Lower leg skin (tissue), 4 donors: ENCODE measurements at regions not wholly inside any gene's neighbourhood (a gene's known extent, or its start where the extent isn't known, plus 50 kb on each side); places are given as distances from the start of the nearest gene placed in this dataset.

ENCODE experiments used
- DNase-seq, 2 donors: peaks; one replicate each; pipeline ENCODE4 v3.0.0-alpha.2; 2019; ENCODE audit warnings: low spot score in 2 of 2
- H3K4me3 ChIP-seq: fragments of 200-600 bp; sonication (generic); 2 replicates; pipeline ENCODE4 v1.5.1; 2017; ENCODE audit warnings: mild to moderate bottlenecking, low read depth; ENCODE audit not compliant: poor library complexity, severe bottlenecking
- POLR2A ChIP-seq, 2 donors: fragments of 450-650 bp; IDR thresholded peaks; one replicate each; pipeline ENCODE4 v1.6.1; 2016 to 2017; ENCODE audit warnings: antibody characterized with exemption in 2 of 2, mild to moderate bottlenecking in 1 of 2, moderate library complexity in 1 of 2
- WGBS, 2 donors: methylation state at CpG; one replicate each; pipeline ENCODE4 v1.1.5; 2018; 5-methylcytosine and 5-hydroxymethylcytosine counted together
- intact Hi-C: fragments of 100-400 bp; cut with DNase I; formaldehyde crosslinking; loops from one replicate; pipeline ENCODE4 v1.15.0; 2023; ENCODE audit warnings: low total_unique reads
- TF ChIP-seq, protein P1 (sequence below), 3 donors: fragments of 450-650 bp; IDR thresholded peaks; one replicate each; pipeline ENCODE4 v1.5.1; 2016; ENCODE audit warnings: antibody characterized with exemption in 3 of 3, mild to moderate bottlenecking in 3 of 3, moderate library complexity in 2 of 3

DNA sequence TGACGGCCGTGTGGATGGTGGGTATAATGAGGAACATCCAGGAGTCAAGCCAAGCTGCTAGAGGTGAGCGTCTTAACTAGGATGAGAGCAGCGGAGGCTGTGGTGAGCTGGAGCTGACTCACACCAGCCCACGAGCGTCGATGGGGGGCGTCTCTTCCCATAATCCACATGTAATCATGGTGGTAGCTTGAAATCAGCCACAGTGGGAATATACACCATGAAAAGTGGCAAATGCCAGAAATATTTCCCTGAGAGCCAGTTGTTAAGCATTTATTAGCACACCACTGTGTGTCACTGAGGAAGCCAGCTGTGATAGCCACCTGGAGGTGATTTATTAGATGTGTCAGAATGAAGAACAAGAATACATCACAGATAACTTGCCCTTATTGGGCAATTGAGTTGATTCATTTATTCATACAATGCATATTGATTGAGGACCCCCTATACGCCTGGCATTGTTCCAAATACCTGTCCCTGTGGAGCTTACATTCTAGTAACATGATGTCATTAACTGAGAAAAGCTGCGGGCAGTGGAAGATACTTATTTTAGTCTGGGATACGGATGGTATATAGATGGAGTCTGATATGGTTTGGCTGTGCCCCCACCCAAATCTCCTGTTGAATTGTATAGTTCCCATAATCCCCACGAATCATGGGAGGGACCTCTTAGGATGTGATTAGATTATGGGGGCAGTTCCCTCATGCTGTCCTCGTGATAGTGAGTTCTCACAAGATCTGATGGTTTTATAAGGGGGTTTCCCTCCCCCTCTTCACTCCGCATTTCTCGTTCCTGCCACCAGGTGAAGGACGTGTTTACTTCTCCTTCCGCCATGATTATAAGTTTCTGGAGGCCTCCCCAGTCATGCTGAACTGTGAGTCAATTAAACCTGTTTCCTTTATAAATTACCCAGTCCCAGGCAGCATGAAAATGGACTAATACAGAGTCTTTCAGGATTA is 473.4 kb downstream of the METTL15 start:
- 73 to 78% methylated on average over 17 of the region's 17 CpGs for WGBS, 2 donors
- H3K4me3 ChIP-seq = no peak overlapping the region
- no peak for DNase-seq
- intact Hi-C loops = no loop called here
- TF ChIP-seq, protein P1, sequence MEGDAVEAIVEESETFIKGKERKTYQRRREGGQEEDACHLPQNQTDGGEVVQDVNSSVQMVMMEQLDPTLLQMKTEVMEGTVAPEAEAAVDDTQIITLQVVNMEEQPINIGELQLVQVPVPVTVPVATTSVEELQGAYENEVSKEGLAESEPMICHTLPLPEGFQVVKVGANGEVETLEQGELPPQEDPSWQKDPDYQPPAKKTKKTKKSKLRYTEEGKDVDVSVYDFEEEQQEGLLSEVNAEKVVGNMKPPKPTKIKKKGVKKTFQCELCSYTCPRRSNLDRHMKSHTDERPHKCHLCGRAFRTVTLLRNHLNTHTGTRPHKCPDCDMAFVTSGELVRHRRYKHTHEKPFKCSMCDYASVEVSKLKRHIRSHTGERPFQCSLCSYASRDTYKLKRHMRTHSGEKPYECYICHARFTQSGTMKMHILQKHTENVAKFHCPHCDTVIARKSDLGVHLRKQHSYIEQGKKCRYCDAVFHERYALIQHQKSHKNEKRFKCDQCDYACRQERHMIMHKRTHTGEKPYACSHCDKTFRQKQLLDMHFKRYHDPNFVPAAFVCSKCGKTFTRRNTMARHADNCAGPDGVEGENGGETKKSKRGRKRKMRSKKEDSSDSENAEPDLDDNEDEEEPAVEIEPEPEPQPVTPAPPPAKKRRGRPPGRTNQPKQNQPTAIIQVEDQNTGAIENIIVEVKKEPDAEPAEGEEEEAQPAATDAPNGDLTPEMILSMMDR (IDR thresholded peaks at IDR 0.05) = no peak
- no peak for TF ChIP-seq POLR2A (IDR thresholded peaks at IDR 0.05)

DNA sequence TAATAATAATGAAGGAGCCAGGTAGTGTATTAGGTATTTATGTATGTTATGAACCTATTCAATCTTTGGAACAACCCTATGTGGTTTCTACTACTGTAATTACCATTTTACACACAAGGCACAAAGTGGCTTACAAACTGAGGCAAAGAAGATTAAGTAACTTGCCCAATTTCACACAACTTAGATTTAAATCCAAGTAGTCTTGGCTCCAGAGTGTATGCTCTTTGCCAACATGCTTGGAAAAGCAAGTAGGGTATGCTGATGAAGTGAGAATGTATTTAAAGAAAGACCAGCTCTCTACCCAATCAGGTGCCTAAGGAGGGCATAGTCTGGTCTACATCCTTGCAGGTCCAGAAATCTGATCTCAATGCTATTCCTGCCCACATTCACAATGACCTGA is 463.2 kb downstream of the METTL15 start:
- H3K4me3 ChIP-seq = no peak overlapping the region
- intact Hi-C loops = no loop called here
- DNase-seq = no peak
- no peak for TF ChIP-seq POLR2A (IDR thresholded peaks at IDR 0.05)
- TF ChIP-seq, protein P1 (IDR thresholded peaks at IDR 0.05) = no peak

DNA sequence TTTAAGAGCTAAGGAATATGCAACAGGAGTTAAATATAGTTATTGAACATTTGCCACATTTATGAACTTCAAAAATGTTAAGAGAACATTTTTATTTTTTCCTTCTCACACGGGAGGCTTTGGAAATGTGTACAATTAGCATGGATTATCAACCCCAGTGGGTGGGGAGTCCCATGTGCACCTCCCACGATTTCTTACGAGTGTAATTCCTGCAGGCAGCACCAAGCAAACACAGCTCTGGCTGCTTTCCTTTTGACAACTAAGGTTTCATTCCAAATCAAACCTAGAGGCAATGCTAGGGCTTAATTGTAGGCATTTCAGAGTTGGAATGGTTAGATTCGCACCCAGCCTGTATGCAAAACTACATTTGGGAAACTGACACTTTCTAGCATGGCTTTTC is 460.9 kb downstream of the METTL15 start:
- no peak overlapping the region for H3K4me3 ChIP-seq
- 38 to 40% methylated on average over 4 of the region's 4 CpGs for WGBS, 2 donors
- no peak for DNase-seq
- intact Hi-C loops = no loop called here
- no peak for TF ChIP-seq POLR2A (IDR thresholded peaks at IDR 0.05)
- TF ChIP-seq, protein P1 (IDR thresholded peaks at IDR 0.05) = no peak

DNA sequence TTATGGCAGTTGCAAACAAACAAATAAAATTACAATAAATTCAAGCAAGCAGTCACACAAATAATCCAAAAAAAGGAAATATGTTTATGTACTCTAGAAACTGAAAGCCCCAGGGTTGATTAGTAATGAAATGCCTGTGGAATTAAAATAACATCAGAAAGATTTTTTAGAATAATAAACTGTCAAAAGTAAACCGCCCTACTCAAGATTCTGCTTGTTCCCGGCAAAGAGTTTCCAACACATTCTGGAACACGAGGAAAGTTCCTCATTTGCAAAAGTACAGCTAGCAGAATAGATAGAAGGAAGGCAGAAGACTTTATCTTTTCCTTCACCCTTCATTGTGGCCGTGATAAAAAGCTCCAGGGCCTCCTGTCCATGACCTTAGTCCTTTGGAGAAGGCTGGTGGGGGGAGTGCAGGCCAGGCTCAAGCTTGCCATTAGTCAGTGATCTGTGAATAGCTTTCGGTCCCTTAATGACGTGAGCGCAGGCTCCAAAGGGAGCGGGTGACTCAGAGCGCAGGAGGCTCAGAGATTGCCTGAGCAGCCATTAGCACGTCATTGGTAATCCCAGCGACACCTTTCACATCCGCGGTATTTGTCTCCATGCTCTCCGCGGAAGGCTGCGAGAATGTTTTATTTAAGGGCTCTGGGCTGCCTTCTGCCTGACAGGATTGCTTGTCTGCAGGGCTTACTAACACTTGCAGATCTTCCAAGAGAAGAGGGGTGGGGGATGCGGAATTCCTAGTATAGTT is 458.3 kb downstream of the METTL15 start:
- intact Hi-C loops = no loop called here
- H3K4me3 ChIP-seq = no peak overlapping the region
- TF ChIP-seq POLR2A (IDR thresholded peaks at IDR 0.05) = no peak
- TF ChIP-seq, protein P1 (IDR thresholded peaks at IDR 0.05) = no peak
- peak; percentile 43 to 84 for DNase-seq
- 5 to 9% methylated on average over 17 of the region's 17 CpGs for WGBS, 2 donors

DNA sequence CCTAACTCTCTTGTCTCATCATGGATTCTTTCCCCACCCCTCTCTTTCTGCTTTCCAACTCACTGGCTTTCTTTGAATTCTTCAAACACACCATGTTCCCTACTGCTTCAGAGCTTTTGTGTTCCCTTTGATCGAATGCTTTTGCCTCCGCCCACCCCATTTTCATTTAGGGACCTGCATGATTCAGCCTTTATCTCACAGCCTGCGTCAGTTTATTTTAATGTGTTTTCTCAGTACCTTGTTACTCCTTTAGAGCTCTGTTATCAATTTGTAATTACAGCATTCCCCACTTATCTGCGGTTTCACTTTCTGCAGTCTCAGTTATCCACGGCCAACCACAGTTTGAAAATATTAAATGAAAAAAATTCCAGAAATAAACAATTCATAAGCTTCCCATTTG is 451.3 kb downstream of the METTL15 start:
- DNase-seq = no peak
- intact Hi-C loops = no loop called here
- 43 to 51% methylated on average over 5 of the region's 5 CpGs for WGBS, 2 donors
- H3K4me3 ChIP-seq = no peak overlapping the region
- TF ChIP-seq, protein P1 (IDR thresholded peaks at IDR 0.05) = no peak
- TF ChIP-seq POLR2A (IDR thresholded peaks at IDR 0.05) = no peak
